GM12865 (cell line): ENCODE measurements at regions not wholly inside any gene's neighbourhood (a gene's known extent, or its start where the extent isn't known, plus 50 kb on each side); places are given as distances from the start of the nearest gene placed in this dataset.

Source experiments
- DNase-seq: peaks from one replicate; pipeline ENCODE4 v3.0.0; 2010; ENCODE audit warnings: low read depth
- H3K4me3 ChIP-seq: 2 replicates; pipeline ENCODE4 v1.5.1; 2011; ENCODE audit warnings: mild to moderate bottlenecking, low read depth, low read length, control low read depth
- TF ChIP-seq, protein P1 (sequence below): IDR thresholded peaks from 2 replicates; pipeline ENCODE4 v1.5.1; 2011; ENCODE audit warnings: low read length, control low read depth, low read depth, inconsistent platforms; ENCODE audit not compliant: insufficient read depth; ENCODE audit errors: missing control alignments

DNA sequence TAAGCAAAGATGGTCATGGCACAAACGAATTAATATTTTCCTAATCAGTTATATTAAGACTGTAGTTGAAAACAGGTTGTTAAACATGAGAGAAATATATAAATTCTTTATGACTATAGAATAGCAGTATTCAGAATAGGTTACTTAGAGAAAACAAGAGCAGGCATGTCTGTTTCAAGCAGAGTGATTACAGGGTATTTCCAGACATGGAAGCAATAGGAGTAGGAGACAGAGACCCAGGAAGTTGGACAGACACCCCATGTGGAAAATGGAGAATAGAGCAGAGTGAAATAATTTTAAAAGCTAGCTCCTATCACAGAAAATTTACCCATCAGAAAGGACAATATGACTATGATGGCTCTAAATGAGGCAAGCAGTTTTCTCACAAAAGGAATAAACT, 111.5 kb downstream of the IZUMO3 start:
- TF ChIP-seq, protein P1, sequence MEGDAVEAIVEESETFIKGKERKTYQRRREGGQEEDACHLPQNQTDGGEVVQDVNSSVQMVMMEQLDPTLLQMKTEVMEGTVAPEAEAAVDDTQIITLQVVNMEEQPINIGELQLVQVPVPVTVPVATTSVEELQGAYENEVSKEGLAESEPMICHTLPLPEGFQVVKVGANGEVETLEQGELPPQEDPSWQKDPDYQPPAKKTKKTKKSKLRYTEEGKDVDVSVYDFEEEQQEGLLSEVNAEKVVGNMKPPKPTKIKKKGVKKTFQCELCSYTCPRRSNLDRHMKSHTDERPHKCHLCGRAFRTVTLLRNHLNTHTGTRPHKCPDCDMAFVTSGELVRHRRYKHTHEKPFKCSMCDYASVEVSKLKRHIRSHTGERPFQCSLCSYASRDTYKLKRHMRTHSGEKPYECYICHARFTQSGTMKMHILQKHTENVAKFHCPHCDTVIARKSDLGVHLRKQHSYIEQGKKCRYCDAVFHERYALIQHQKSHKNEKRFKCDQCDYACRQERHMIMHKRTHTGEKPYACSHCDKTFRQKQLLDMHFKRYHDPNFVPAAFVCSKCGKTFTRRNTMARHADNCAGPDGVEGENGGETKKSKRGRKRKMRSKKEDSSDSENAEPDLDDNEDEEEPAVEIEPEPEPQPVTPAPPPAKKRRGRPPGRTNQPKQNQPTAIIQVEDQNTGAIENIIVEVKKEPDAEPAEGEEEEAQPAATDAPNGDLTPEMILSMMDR, result no peak
- H3K4me3 ChIP-seq, result no peak overlapping the region
- no peak for DNase-seq

DNA sequence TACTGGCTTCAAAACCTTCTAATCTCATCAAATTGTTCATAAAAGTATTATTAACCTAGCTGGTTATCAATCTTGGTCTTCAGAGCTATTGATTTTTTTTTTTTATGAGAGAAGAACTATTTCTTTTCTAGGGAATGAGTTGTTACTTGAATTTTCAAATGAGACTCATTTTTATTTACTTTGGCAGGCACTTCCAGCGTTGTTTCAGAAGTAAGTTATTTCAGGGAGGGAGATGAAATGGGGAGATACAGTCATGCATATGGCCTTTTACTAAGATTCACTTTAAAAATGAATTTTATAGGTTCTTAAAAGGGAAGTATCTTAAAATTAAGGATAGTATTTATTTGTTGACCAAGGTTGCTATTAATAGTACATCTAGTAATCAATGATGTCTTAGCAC, 129.6 kb downstream of the IZUMO3 start:
- H3K4me3 ChIP-seq, result no peak overlapping the region
- no peak for DNase-seq
- TF ChIP-seq, protein P1, result no peak

DNA sequence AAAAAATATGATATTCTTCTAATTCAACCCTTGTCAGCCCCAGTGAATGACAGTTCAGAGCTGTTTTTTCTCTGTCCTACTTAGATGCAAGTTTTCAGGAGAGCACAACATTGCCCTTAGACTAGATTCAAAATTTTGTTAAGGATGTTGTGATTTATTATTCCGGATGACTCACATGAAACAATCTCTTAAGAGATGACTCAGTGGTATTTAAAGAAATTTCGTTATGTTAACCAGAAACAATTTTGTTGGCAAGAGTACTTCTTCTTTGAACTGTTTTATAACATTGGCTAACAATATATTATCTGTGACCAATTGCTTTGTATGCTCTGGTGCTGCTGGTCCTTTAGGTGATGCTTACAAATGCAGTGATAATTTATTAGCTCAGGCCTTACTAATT, 132.0 kb downstream of the IZUMO3 start:
- no peak for DNase-seq
- TF ChIP-seq, protein P1, result no peak

DNA sequence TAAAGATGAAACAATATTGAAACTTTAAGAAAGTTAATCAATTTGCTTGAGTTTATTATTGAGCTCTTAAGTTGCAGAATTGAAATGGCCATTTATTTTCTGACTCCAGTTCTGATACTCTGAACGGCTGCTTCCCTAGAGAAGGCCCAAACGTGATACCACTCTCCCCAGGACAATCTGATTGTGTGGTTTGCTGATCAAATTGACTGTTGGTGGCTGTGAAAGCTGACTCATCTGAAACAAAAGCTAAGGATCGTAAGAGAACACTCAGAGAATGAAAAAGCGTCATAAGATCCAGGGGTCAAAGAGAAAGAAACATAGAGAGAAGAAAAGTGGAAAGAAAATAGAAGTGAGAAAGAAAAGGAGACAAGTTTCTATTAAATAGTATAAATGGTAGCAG, 147.2 kb downstream of the IZUMO3 start:
- H3K4me3 ChIP-seq, result no peak overlapping the region
- TF ChIP-seq, protein P1, result no peak

More for the DNA sequence above, 132.0 kb downstream of the IZUMO3 start:
- H3K4me3 ChIP-seq, result no peak overlapping the region

DNA sequence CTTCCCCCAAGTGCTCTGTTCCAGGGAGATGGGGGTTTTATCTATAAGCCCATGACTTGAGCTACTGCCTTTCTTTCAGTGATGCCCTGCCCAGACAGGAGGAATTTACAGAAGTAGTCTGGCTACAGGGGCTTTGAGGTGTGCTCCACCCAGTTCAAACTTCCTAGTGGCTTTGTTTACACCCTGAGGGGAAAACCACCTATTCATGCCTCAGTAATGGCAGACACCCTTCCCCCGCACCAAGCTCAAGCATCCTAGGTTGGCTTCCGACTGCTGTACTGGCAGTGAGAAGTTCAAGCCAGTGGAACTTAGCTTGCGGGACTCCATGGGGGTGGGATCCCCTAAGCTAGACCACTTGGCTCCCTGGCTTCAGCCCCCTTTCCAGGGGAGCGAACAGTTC, 154.6 kb downstream of the IZUMO3 start:
- no peak overlapping the region for H3K4me3 ChIP-seq
- no peak for DNase-seq
- TF ChIP-seq, protein P1, result no peak

More for the DNA sequence above, 147.2 kb downstream of the IZUMO3 start:
- DNase-seq, result no peak

DNA sequence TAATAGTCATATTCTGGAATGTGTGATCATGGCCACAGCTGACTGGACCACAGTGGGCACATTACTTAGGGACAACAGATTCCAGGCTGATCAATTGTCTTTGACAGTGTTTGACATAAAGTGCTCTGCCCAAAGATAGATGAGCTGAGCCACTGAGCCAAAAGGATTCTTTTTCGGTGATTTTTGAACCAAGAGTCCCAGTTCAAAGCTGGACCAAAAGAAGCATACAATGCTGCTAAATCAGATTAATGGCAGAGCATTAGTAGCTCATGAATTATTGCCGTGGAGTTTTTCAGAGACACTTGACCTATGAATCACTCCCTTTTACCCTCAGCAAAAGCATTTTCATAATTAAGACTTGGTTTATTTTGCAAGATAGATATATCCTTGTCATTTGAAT, 160.6 kb downstream of the IZUMO3 start:
- TF ChIP-seq, protein P1, result no peak
- no peak overlapping the region for H3K4me3 ChIP-seq
- no peak for DNase-seq

DNA sequence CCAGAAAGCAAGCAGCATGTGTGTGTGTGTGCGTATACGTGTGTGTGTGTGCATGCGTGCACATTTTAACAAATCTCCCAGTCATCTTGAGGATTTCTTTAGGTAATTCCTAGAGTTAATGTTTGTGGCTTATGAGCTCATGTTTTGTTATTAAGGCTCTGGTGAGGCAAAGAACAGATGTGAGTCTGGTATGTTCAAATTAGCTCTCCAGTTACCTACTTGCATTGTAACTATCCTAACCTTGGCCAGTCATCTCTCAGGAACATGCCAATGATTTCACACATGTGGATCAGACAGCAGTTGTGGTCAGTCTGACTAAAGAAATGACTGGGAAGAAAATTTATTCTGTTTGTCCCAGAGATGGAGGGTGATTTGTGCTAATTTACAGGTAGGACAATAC, 163.1 kb downstream of the IZUMO3 start:
- TF ChIP-seq, protein P1, result no peak
- no peak for DNase-seq
- H3K4me3 ChIP-seq, result no peak overlapping the region
